ENCODE measurements at regions not wholly inside any gene's neighbourhood (a gene's known extent, or its start where the extent isn't known, plus 50 kb on each side); places are given as distances from the start of the nearest gene placed in this dataset.

DNA sequence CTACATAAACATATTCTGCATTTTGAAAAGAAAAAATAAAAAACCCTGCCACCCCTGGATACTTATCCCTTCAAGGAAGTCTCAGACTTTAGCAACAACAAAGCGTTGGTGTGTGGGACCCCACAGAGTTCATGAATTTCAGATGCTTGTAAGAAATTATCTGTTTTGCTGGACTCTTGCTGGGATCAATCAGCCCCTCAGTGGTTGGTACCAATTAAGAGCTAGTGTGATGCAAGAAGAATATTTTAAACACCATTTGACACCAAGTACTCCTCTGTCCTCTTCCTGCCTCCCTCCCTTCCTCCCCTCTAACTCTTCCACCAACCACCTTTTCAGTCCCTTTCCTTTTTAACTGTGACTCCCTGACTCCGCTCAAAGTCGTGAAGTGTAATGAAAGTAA is 51.5 kb downstream of the SST start:
- no peak for DNase-seq

DNA sequence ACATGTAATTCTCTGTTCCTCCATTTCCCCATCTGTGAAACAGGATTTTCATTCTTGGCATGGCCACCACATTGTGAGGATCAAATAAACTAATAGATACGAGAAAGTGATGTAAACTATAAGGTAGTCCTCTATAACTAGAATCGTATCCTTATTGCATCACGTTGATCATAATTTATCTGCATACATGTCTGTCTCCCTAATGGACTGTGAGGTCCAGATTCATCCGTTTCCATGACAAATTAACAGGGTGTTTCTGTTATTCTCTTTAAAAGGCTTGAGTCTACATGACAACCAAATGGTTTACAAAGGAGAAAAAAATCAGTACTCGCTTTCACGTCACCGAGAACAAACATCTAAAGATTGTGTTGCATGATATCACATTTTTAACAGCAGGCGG is 53.0 kb downstream of the SST start:
- DNase-seq = no peak

DNA sequence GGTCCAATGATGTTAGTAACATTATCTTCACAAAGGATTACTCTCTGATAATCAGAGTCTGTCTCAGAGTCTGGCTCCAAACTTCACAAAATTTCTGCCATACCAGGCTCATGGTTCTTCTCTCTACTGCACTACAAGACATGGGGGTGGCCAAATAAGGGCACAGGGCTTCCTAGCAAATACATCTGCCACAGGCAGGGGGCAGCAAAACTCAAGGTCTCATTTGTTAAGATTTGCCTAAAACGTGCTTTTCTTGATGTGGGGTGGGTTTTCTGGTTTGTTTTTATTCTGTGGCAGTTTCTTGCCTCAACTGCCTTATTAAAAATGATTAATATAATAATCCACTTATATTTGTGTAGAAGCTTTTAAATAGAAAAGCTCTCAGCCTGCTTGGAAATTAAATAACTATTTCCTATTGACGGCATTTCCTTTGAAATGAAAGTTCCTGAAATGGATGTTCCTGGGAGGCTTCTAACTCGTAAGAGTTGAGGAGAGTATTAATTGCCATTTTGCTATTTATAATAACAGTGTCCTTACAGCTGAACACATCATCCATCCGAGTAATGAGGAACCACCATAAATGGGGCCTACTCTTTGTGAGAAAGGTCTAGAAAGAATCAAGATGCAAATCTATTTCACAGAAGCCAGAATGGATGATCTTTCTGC is 53.8 kb downstream of the SST start:
- DNase-seq = peak; percentile 55

DNA sequence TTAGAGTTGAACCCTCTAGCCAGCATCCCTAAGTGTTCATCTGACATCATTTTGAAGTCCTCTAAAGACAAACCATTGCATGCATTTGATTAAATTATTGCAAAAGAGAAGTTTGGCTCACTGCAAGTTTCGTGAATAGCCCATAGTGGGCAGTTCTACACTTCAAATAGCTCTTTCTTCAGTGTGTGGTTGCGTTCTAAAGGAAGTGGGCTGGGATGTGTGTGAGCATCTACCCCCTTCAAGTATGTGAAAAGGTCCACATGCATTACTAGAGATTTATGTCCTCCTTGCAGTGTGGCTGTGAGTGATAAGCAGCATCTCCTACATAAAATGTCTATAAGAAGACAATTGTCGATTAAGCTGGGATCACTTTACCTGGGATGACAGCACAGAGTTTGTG is 54.6 kb downstream of the SST start:
- DNase-seq = no peak

DNA sequence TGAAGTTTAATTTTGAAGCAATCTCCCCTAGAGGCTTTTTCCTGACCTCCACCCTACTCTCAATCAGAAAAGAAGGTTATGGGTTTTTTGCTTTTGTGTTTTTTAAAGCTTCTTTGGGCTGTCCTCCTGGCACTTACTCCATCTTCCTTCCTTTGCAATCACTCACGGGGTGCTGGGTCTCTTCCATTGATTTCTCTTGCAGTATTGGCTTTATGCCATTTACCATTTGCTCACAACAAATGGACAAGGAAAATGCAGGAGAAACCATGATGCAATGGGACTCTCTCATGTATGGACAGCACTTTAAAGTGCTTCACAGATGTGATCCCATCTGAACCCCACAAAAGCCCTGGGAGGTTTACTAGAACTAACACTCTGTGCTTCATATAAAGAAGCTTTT is 57.5 kb downstream of the SST start:
- DNase-seq = peak; percentile 10

DNA sequence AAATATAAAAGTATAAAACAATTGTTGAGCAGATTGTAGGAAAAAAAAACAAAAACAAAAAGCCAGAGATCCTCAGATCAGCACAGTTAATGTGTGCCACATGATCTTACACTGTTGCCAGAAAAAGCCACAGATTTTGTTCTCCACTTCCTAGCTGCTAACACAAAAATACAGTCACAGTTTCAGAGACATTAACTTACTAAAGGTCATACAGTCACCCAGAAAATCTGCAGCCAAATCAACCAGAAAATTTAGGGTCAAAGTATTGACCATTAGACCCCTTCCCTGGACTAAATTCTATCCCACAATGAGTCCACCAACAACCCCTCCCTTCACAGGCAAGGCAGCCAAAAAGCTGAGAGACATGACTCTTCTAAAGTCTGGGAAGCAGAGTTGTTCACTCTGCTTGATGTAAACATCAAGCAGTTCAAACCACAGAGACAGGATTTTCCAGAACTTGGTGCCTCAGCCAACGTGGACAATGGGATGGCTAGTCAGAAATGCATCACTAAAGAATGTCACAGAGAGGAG is 59.1 kb downstream of the SST start:
- peak; percentile 22 for DNase-seq

DNA sequence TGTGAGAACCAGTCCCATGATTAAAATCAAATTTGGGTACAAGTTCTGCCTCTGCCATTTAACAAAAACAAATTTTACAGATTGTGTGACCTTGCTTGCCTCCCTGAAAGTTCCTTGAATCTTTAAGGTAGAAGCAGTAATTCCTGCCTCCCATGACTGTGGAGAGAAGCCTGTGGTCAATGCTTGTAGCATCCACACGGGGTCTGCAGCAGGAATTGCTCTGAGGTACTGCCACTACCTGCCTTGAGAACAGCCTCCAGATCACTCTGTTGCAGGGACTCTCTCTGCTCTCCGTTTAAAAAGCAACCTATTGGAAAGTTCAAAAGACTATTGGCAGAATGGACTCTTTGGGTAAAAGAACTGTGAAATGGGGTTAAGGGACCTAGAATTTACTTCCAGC is 75.9 kb downstream of the SST start:
- no peak for DNase-seq

DNA sequence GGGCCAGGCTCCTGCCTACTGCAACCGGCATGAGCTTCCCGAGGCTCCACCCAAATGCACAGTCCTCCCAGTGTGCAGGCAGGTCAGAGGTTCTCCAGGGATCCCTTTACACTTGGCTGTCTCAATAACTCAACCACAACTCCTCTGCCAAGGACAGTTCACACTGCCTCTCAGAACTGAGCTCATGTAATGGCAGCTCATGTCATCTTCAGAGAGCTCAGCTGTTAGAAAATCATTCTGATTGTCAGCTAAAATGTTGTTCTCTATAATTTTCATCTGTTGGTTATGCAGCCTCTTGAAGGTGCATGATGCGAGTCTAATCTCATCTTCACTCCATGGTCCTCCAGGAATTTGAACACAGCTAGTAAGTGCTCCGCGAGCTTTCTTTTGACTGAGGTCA is 76.7 kb downstream of the SST start:
- DNase-seq = no peak

DNA sequence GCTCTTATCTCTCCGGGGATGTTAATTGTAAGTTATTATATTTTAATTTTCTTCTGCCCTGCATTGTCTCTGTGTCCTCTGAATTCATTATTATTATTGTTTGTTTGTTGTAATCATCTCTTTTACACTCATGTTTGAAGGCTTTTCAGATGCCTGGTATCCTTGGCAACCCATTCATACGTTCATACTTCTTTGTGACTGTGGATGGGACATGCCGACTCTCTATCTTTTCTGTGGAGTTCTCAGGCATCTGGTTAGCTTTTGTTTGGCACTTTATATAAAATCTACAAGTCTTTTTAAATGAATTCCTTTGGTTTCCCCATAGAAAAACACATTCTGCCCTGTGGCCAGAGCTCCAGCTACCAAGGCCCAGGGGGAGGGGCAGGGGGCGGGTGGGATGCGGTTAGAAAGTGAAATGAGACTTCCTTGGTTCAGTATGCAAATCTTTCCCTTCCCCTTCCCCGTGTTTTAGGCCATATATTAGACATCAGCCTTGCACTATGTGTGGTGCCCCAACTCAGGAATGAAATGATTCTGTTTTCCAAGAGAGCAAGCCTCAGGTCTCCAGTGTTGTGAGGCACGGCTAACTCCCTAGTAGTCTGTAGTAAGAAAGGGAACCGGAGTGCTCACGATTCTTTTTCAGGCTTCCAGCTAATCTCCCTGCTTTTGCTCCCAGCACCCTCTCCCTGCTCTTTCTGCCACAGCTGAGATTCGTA is 79.2 kb downstream of the SST start:
- DNase-seq = no peak

DNA sequence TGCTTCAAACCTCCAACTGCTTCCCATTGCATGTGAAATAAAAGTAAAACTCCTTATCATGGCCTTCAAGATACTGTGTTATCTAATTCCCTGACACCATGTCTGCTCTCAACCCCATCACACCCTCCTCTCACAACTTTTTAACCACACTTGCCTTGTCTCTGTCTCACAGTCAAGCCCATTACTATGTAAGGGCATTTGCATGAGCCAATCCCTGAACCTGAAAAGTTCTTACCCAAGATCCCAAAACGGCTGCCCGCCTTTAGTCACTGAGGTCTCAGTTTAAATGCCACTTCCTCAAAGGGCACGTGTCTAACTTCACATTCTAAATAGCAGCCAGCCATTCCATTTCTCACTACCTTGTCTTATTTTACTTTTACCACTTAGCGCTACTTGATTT is 83.1 kb downstream of the SST start:
- no peak for DNase-seq

DNA sequence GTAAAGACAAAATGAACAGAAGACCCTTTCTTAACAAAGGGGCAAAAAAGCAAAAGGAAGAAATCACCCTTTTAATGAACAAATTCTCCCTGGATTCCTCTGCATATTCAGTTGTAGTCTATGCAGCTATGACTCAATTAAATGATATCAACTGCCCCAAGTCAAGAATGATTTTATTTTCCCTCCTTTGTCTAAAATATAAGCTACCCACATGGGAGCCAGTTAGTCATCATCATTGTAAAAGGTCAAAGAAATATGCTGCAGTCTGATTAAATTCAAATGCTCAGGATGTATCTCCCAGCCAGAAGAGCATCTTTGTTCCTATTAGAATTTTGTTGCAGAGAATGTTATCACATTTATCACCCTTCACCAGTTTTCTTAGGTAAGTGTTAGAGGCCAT is 84.0 kb downstream of the SST start:
- DNase-seq = peak; percentile 23

DNA sequence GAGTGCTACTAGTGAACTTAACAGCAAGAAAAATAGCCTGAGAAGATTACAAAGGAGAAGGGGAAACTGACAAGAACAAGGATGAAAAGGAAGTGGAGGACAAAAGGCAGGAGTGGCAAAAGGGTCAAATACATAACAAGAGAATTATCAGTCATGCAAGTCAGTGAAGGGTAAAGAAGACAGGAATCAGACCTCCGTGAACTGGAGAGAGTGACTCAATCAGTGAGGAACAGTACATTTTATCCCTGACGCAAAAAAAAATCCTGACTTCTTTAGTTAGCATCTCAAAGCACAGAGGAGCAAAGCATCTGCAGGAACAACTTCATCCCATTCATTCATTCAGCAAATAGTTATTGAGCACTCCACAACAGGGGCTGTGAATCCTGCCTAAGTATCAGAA is 97.8 kb downstream of the SST start:
- no peak for DNase-seq

DNA sequence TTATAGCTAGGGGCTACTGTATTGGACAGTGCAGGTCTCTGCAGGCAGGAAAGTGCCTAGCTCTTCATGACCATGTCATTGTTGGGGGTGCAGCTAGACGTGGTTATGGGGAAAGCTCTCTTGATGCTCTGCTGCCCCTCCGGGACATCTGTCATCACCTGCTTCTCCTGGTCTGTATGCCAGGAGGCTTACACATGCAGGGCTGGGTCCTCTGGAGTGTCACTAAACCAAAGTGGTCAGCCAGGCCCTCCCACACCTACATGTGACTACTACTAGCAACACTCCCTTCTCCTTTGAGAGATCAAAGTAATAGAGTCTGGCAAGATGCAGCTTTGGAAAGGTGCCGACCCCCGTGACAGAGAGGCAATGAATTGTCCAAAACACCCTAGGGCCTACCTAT is 98.5 kb downstream of the SST start:
- no peak for DNase-seq

DNA sequence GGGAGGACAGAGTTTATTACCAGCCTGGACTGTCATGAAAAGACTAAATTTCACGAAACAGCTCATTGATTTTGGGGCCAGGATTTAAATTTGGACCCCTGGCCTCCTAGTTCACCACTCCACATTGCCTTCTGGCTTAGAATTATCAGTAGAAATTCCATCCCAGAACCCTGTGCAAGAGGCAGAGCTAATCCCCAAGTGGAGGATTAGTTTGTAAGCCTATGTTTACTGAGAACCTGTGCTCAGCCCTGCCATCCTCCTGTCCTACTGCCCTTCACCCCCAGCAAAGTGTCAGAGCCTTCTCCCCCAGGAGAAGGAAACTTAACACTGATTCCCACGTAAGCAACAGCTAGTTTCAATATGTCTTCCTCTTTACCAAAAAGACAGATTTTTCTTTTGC is 99.4 kb downstream of the SST start:
- DNase-seq = no peak

DNA sequence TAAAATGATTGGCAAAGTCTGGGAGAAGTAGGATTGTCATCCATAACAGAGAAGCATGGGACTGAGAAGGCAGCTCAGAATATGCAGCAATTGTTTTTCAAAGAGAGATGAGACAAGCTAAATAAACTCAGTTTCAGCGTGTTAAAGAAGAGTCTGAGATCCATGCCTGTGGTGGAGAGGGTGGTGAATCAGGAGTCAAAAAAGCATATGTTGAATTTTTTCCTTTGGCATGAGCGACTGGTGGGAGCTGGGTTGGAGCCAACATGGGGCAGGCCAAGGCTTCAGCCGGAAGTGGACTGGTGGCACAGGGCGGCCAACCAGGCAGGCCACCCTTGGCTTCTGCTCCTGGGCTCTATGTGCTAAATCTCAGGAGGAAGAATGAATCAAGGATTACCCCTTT is 102.0 kb downstream of the SST start:
- no peak for DNase-seq

DNA sequence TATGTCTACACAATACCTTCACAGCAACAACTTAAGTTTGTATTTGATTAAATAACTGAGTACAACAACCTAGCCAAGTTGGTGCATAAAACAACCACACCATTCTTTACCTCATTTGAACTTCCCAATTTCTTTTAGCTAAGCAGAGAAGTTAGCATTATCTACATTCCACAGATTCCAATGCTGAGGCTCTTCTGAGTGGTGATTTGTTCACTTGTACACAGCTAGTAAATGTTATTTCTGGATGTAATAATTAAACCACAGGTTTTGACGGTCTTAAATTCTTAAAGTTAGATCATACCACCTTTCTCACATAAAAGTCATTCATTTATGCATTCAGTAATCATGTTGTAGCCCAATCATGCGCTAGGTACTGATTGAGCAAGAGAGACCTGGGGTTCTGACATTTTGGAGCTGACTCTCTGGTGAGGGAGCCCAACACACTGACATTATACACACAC is 102.5 kb downstream of the SST start:
- peak; percentile 90 for DNase-seq

DNA sequence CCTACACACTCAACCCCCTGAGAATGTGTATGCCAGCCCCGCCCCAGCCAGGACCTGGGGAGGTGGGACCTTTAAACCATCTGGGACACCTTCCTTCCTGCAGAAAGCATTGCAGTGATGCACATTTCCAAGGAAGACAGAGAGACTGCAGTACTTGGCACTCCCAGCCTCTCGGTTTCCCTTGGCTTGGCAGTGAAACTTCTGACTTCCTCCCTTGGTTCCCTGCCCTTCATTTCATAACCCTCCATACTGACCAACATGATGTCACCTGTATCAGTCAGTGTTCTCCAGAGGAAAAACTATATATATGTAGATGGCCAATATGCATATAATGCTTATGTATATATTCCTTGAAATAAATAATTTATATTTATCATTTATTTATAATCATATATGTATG is 103.2 kb downstream of the SST start:
- DNase-seq = peak; percentile 47

DNA sequence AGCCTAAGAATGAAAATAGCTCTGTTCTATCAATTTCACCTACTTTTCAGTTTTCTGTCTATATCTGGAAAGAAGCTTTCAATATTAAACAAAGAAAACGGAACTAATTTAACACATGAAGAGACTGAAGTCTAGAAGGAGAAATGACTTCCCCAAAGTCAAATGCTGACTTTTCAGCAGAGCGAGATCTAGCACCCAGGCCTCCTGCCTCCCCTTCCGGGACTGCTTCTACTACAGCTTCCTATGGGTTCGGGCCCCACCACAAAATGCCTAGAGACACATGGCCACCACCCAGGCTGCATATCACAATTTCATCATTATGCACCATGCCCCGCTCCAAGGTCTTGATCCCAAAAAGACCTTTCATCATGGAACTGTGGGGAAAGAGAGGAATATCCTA is 104.5 kb downstream of the SST start:
- no peak for DNase-seq

DNA sequence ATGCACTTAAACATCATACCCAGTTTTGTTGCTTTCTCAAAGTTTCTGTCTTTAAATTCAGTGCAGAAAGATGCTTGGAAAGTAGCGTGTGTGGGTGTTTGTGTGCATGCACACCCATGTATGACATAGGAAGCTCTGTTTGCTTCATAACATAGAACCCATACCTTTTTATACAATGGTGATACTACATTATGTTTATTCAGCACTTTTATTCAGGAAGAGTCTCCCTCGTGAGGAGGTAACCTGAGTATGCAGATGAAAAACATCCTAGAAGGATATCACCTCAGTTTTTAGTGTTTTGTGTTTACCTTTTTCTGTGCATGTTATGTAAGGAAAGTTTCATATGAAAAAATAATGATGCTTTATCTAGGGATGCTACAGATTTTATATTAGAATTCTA is 111.2 kb downstream of the SST start:
- DNase-seq = no peak

DNA sequence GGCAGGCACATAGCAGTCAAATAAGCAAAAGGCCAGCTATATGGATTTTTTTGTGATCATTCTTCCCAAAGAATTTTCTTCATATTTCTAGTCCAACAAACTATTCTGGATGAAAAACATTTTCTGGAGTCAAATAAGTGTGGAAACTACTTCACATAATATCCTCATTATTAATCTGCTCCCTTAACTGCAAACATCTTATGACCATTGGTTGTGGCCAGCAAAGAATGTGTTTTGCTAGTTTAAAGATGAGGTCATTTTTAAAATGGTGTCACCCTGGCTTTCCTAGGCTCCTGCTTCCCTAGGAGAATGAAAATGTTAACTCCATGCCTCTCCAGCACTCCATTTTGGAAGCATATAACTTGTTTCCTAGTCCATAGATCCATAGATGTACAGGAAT is 118.8 kb downstream of the SST start:
- peak; percentile 67 for DNase-seq

DNA sequence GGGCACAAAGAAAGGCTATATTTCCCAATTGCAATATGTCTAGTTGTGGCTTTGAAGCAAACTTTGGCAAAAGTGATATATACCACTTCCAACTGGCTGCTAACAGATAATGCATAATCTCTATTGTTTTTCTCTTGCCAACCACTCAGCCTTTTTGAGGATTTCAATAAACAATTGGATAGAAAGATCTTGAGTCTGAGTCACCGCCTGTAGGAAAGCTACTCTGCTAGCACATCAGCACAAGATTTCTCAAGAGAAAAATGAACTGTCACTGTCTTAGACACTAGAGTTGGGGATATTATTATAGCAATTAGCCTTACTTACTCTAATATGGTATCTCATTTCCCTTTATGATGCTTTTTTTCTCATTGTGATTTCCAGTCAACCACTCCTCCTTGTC is 119.7 kb downstream of the SST start:
- DNase-seq = no peak

DNA sequence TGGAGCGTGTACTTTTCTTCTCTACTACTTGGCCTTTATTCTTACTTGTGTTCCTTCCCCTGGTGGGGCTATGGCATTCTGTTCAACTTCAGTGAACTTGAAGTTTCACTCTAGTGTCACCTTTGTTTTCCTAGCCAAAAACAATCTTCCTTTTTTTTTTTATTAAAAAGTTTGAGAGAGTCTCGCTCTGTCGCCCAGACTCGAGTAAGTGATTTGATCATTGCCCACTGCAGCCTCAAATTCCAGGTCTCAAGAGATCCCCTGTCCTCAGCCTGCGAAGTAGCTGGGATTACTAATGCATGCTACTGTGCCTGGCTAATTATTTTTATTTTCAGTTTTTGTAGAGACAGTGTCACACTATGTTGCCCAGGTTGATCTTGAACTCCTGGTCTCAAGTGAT is 124.8 kb downstream of the SST start:
- DNase-seq = no peak

DNA sequence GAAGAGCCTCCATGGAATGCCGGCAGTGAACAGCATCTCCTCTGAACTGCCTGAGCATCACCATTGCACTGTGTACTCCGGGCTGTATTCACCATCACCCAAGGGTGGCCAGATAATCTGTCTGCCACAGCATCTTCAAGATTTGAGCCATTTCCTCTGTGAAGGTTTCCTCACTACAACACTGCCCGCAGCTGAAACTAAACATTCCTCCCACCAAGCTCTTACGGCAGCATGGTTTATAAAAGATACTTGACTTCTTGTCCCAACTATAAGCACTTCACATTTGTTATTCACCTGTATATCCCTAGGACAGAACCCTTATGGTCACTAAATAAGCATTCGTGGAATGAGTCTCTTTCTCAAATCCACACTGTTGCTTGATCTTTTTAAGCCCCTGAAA is 125.9 kb downstream of the SST start:
- DNase-seq = no peak

DNA sequence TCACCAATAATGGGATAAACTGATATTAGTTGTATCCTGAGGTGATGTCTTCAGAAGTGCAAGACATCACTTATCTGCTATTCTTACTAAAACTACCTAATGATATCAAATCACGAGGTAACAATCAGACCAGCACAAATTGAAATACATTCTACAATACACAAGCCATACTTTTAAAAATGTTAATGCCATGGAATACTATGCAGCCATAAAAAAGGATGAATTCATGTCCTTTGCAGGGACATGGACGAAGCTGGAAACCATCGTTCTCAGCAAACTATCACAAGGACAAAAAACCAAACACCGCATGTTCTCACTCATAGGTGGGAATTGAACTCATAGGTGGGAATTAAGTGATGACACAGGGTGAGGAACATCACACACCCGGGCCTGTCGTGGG is 129.3 kb downstream of the SST start:
- DNase-seq = no peak

DNA sequence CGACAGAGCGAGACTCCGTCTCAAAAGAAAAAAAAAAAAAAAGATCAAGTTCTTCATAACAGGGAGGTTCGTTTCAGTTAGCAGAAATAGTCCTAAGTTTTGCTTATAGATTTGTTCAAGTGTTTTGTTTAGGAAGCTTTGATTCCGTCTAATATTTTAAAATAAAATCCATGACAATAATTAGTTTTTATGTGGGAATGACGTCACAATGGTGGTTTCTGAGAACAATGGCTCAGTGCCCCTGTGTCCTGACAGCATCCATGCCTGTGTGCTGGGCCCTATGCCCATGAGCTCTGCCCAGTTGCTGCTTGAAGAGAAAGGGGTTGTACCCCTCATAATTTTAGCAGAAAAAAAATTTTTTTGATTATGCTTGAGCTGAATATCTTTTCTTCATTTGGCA is 134.0 kb downstream of the SST start:
- DNase-seq = no peak
